GM18499 (cell line): ENCODE measurements at regions not wholly inside any gene's neighbourhood (a gene's known extent, or its start where the extent isn't known, plus 50 kb on each side); places are given as distances from the start of the nearest gene placed in this dataset.

Experiments
- ATAC-seq: cut with Tn5 transposase; IDR thresholded peaks from one replicate; pipeline ENCODE4 v1.9.1; 2021; ENCODE audit warnings: moderate number of reproducible peaks; ENCODE audit not compliant: insufficient read depth, unreplicated experiment

GRCh38 chr4:137468836-137469235 is 63.5 kb downstream of the PCDH18 start:
- no peak for ATAC-seq

GRCh38 chr4:137467537-137467936 is 64.8 kb downstream of the PCDH18 start:
- no peak for ATAC-seq

- ATAC-seq: no peak
Measured at GRCh38 chr4:137463377-137464003, 68.8 kb downstream of the PCDH18 start.

- no peak for ATAC-seq
Measured at GRCh38 chr4:137455647-137456321, 76.5 kb downstream of the PCDH18 start.

- no peak for ATAC-seq
Measured at GRCh38 chr4:137454767-137455166, 77.5 kb downstream of the PCDH18 start.

GRCh38 chr4:137452799-137453198 is 79.5 kb downstream of the PCDH18 start:
- no peak for ATAC-seq

- ATAC-seq: no peak
Measured at GRCh38 chr4:137451172-137451825, 81.0 kb downstream of the PCDH18 start.

GRCh38 chr4:137448402-137448801 is 83.9 kb downstream of the PCDH18 start:
- no peak for ATAC-seq

GRCh38 chr4:137446071-137446470 is 86.2 kb downstream of the PCDH18 start:
- ATAC-seq: no peak

- no peak for ATAC-seq
Measured at GRCh38 chr4:137443031-137443800, 89.1 kb downstream of the PCDH18 start.

- no peak for ATAC-seq
Measured at GRCh38 chr4:137432446-137433311, 99.6 kb downstream of the PCDH18 start.

GRCh38 chr4:137430171-137430570 is 102.1 kb downstream of the PCDH18 start:
- no peak for ATAC-seq

GRCh38 chr4:137427411-137427810 is 104.9 kb downstream of the PCDH18 start:
- ATAC-seq: no peak

- ATAC-seq: no peak
Measured at GRCh38 chr4:137425281-137425680, 107.0 kb downstream of the PCDH18 start.

GRCh38 chr4:137422666-137423065 is 109.6 kb downstream of the PCDH18 start:
- no peak for ATAC-seq

GRCh38 chr4:137421796-137422195 is 110.5 kb downstream of the PCDH18 start:
- no peak for ATAC-seq

- no peak for ATAC-seq
Measured at GRCh38 chr4:137420901-137421396, 111.3 kb downstream of the PCDH18 start.

- ATAC-seq: no peak
Measured at GRCh38 chr4:137417676-137418075, 114.6 kb downstream of the PCDH18 start.

GRCh38 chr4:137414802-137415201 is 117.5 kb downstream of the PCDH18 start:
- no peak for ATAC-seq
